Endothelial cell of umbilical vein (primary cell): ENCODE measurements at regions not wholly inside any gene's neighbourhood (a gene's known extent, or its start where the extent isn't known, plus 50 kb on each side); places are given as distances from the start of the nearest gene placed in this dataset.

ENCODE experiments used
- BruUV-seq: library from RNA; stranded (reverse); fragments of 400-500 nt; replicated peaks from 2 replicates; lab custom pipeline; 2021; lab: Mats Ljungman, UMichigan
- CTCF ChIA-PET: fragments of 300-600, 350-600 bp; sonication (Branson Sonifier 250); formaldehyde crosslinking; loops from one replicate; lab custom pipeline; 2021; ENCODE audit warnings: antibody characterized with exemption, inconsistent platforms; lab: Charles Lee
- POLR2A ChIA-PET: fragments of 300-600, 350-600 bp; sonication (Branson Sonifier 250); formaldehyde crosslinking; loops from one replicate; lab custom pipeline; 2021; ENCODE audit warnings: antibody characterized with exemption, inconsistent platforms; lab: Charles Lee
- DNase-seq: peaks from one replicate; pipeline ENCODE4 v3.0.0-alpha.2; 2011; ENCODE audit warnings: low read depth, low spot score
- FAIRE-seq: peaks from 2 replicates; lab custom pipeline; 2011; peaks lifted over from hg19 to GRCh38; lab: Jason Lieb, UNC
- H2AFZ ChIP-seq: 2 replicates; pipeline ENCODE4 v1.6.0; 2012; ENCODE audit warnings: low read depth, low read length, control low read depth, inconsistent platforms
- H3K27ac ChIP-seq: 2 replicates; pipeline ENCODE4 v1.5.1; 2011; ENCODE audit warnings: low read depth, mild to moderate bottlenecking, control low read depth, low read length, moderate library complexity; ENCODE audit not compliant: insufficient read depth
- H3K27me3 ChIP-seq, 2 experiments: 2 replicates each; pipeline versions ENCODE4 v1.6.0 to v1.6.1; 2011; ENCODE audit warnings: low read length in 2 of 2, mixed read lengths in 1 of 2; ENCODE audit not compliant: control insufficient read depth in 2 of 2, insufficient read depth in 2 of 2
- H3K36me3 ChIP-seq, 2 experiments: 2 replicates in 1 of 2; 3 replicates in 1 of 2; pipeline ENCODE4 v1.5.1; 2011; ENCODE audit warnings: low read length in 2 of 2, mild to moderate bottlenecking in 1 of 2, moderate library complexity in 1 of 2; ENCODE audit not compliant: control insufficient read depth in 2 of 2, insufficient read depth in 2 of 2; ENCODE audit errors: extremely low read depth in 1 of 2
- H3K4me1 ChIP-seq: 3 replicates; pipeline ENCODE4 v1.5.1; 2011; ENCODE audit warnings: mild to moderate bottlenecking, low read length; ENCODE audit not compliant: control insufficient read depth, insufficient read depth; ENCODE audit errors: extremely low read depth
- H3K4me2 ChIP-seq: 2 replicates; pipeline ENCODE4 v1.6.1; 2011; ENCODE audit warnings: low read length, control low read depth, mixed read lengths; ENCODE audit not compliant: insufficient read depth
- H3K4me3 ChIP-seq, 3 experiments: fragments of 200-600 bp in 1 of 3; sonication (generic), shearing (Covaris generic) in 1 of 3; replicated peaks in 1 of 3; 2 replicates each; pipeline ENCODE4 v1.5.1; 2011 to 2016; ENCODE audit warnings: control low read depth in 3 of 3, low read length in 3 of 3, mild to moderate bottlenecking in 2 of 3, inconsistent platforms in 1 of 3, low read depth in 1 of 3, moderate library complexity in 1 of 3; ENCODE audit not compliant: insufficient read depth in 1 of 3
- H3K79me2 ChIP-seq: 2 replicates; pipeline ENCODE4 v1.6.0; 2012; ENCODE audit warnings: low read length, inconsistent platforms; ENCODE audit not compliant: control insufficient read depth, insufficient read depth
- H3K9ac ChIP-seq: replicated peaks from 2 replicates; pipeline ENCODE3; 2011; ENCODE audit warnings: low read length, control low read depth; ENCODE audit not compliant: insufficient read depth; ENCODE audit errors: extremely low read depth
- H3K9me1 ChIP-seq: replicated peaks from 3 replicates; pipeline ENCODE4 v1.6.0; 2011; ENCODE audit warnings: mild to moderate bottlenecking, low read length; ENCODE audit not compliant: control insufficient read depth, insufficient read depth; ENCODE audit errors: extremely low read depth
- H3K9me3 ChIP-seq: replicated peaks from 2 replicates; pipeline ENCODE4 v1.5.1; 2012; ENCODE audit warnings: low read length, inconsistent platforms; ENCODE audit not compliant: control insufficient read depth, insufficient read depth
- H4K20me1 ChIP-seq: replicated peaks from 2 replicates; pipeline ENCODE3; 2011; ENCODE audit warnings: mild to moderate bottlenecking, low read length; ENCODE audit not compliant: control insufficient read depth, insufficient read depth; ENCODE audit errors: extremely low read depth
- EZH2 ChIP-seq: IDR thresholded peaks from 2 replicates; pipeline ENCODE4 v1.6.1; 2012; ENCODE audit warnings: borderline replicate concordance, low read depth, mild to moderate bottlenecking, moderate library complexity, low read length, inconsistent platforms; ENCODE audit not compliant: severe bottlenecking
- FOS ChIP-seq: IDR thresholded peaks from 2 replicates; pipeline ENCODE4 v1.6.1; 2011; ENCODE audit warnings: mild to moderate bottlenecking, low read length, moderate library complexity, borderline replicate concordance; ENCODE audit not compliant: insufficient read depth
- GATA2 ChIP-seq: IDR thresholded peaks from 2 replicates; pipeline ENCODE4 v1.7.0; 2011; ENCODE audit warnings: low read depth, mild to moderate bottlenecking, moderate library complexity, mixed read lengths, low read length; ENCODE audit not compliant: insufficient read length, insufficient read depth
- JUN ChIP-seq: IDR thresholded peaks from 2 replicates; pipeline ENCODE4 v1.6.1; 2011; ENCODE audit warnings: borderline replicate concordance, low read depth; ENCODE audit not compliant: insufficient read length, insufficient read depth
- MYC ChIP-seq: IDR thresholded peaks from one replicate; pipeline ENCODE4 v1.6.1; 2011; ENCODE audit warnings: mild to moderate bottlenecking, low read depth, low read length
- POLR2A ChIP-seq: IDR thresholded peaks from 2 replicates; pipeline ENCODE4 v1.6.1; 2012; ENCODE audit warnings: low read depth, mild to moderate bottlenecking, control low read depth, low read length
- POLR2AphosphoS5 ChIP-seq: IDR thresholded peaks from 2 replicates; pipeline ENCODE4 v1.6.1; 2012; ENCODE audit warnings: low read depth, mild to moderate bottlenecking, control low read depth, low read length, moderate library complexity; ENCODE audit not compliant: insufficient read depth
- dilution Hi-C: fragments of 300-500 bp; cut with MboI; formaldehyde crosslinking; loops from one replicate; pipeline ENCODE4 v1.15.0; 2019; ENCODE audit warnings: low sequenced_read_pairs; ENCODE audit not compliant: extremely low pct_ligation_motif_present
- intact Hi-C: fragments of 100-400 bp; cut with micrococcal nuclease; formaldehyde crosslinking; loops from one replicate; pipeline ENCODE4 v1.10.0; 2022
- TF ChIP-seq, protein P1 (sequence below), 2 donors: IDR thresholded peaks; 1 replicate in 1 of 2; 2 replicates in 1 of 2; pipeline ENCODE4 v1.5.1; 2011; ENCODE audit warnings: low read length in 2 of 2, mild to moderate bottlenecking in 2 of 2, moderate library complexity in 2 of 2, control low read depth in 1 of 2, inconsistent platforms in 1 of 2, low read depth in 1 of 2; ENCODE audit not compliant: insufficient read depth in 1 of 2; ENCODE audit errors: extremely low read depth in 1 of 2
- TF ChIP-seq, protein P2 (sequence below): IDR thresholded peaks from 2 replicates; pipeline ENCODE4 v1.6.1; 2011; ENCODE audit not compliant: insufficient read depth, insufficient read length

DNA sequence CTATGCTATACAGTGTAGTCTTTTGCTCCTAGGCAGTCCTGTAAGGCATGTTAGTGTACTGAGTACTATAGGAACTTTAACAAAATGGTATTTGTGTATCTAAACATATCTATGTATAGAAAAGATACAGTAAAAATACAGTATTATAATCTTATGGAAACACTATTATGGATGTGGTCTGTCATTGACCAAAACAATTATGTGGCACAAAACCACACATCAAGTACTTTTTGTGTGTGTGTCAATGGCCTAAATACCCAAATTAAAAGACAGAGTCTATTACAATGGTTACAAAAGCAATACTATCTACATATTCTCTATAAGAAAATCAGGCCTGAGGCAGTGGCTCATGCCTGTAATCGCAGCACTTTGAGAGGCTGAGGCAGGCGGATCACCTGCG is 610.2 kb upstream of the NDST4 start:
- Histone ChIP-seq H3K79me2 (no peaks in the 10 kb centered on the region), H3K27ac (no peak overlapping the region), H3K9me1 (no peaks in the 10 kb centered on the region), H3K4me2 (no peak overlapping the region), H3K9me3 (no peaks in the 10 kb centered on the region), H3K4me1 (no peaks in the 10 kb centered on the region), H2AFZ (no peak overlapping the region), H3K4me3 (no peak overlapping the region), H3K9ac (no peak overlapping the region), H3K27me3 (no peaks in the 10 kb centered on the region), H4K20me1 (no peaks in the 10 kb centered on the region), H3K36me3 (no peaks in the 10 kb centered on the region)
- POLR2A ChIA-PET: no interaction called here
- no peak for DNase-seq
- dilution Hi-C loops (no loop called here), intact Hi-C loops (no loop called here)
- CTCF ChIA-PET: no interaction called here
- TF ChIP-seq JUN: no peak
- no peak for TF ChIP-seq EZH2
- TF ChIP-seq FOS: no peak
- TF ChIP-seq POLR2A: no peak
- no peak for TF ChIP-seq POLR2AphosphoS5
- TF ChIP-seq MYC: no peak
- TF ChIP-seq, protein P1, sequence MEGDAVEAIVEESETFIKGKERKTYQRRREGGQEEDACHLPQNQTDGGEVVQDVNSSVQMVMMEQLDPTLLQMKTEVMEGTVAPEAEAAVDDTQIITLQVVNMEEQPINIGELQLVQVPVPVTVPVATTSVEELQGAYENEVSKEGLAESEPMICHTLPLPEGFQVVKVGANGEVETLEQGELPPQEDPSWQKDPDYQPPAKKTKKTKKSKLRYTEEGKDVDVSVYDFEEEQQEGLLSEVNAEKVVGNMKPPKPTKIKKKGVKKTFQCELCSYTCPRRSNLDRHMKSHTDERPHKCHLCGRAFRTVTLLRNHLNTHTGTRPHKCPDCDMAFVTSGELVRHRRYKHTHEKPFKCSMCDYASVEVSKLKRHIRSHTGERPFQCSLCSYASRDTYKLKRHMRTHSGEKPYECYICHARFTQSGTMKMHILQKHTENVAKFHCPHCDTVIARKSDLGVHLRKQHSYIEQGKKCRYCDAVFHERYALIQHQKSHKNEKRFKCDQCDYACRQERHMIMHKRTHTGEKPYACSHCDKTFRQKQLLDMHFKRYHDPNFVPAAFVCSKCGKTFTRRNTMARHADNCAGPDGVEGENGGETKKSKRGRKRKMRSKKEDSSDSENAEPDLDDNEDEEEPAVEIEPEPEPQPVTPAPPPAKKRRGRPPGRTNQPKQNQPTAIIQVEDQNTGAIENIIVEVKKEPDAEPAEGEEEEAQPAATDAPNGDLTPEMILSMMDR (IDR thresholded peaks at IDR 0.05; ENCODE audit: extremely low read depth in 1 of 2, insufficient read depth in 1 of 2, low read depth in 1 of 2, low read length in 2 of 2): no peak
- TF ChIP-seq GATA2: no peak
- TF ChIP-seq, protein P2, sequence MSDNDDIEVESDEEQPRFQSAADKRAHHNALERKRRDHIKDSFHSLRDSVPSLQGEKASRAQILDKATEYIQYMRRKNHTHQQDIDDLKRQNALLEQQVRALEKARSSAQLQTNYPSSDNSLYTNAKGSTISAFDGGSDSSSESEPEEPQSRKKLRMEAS: no peak
- BruUV-seq: no TSS peak
- no peak for FAIRE-seq
